ENCODE measurements at regions not wholly inside any gene's neighbourhood (a gene's known extent, or its start where the extent isn't known, plus 50 kb on each side); places are given as distances from the start of the nearest gene placed in this dataset.

GRCh38 chr10:113441686-113442270 is 111.1 kb upstream of the HABP2 start:
- TF ChIP-seq SP7 (tag by site-specific recombination; IDR thresholded peaks at IDR 0.05): no peak
- TF ChIP-seq ZNF311 (tag by site-specific recombination; IDR thresholded peaks at IDR 0.05; ENCODE audit: borderline replicate concordance): no peak
- TF ChIP-seq ZNF549 (tag by site-specific recombination; IDR thresholded peaks at IDR 0.05): no peak
- no peak for TF ChIP-seq ZNF837 (tag by site-specific recombination; IDR thresholded peaks at IDR 0.05)
- TF ChIP-seq, protein P1, sequence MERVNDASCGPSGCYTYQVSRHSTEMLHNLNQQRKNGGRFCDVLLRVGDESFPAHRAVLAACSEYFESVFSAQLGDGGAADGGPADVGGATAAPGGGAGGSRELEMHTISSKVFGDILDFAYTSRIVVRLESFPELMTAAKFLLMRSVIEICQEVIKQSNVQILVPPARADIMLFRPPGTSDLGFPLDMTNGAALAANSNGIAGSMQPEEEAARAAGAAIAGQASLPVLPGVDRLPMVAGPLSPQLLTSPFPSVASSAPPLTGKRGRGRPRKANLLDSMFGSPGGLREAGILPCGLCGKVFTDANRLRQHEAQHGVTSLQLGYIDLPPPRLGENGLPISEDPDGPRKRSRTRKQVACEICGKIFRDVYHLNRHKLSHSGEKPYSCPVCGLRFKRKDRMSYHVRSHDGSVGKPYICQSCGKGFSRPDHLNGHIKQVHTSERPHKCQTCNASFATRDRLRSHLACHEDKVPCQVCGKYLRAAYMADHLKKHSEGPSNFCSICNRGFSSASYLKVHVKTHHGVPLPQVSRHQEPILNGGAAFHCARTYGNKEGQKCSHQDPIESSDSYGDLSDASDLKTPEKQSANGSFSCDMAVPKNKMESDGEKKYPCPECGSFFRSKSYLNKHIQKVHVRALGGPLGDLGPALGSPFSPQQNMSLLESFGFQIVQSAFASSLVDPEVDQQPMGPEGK (tag by site-specific recombination; IDR thresholded peaks at IDR 0.05): no peak
- no peak for TF ChIP-seq ZNF302 (tag by site-specific recombination; IDR thresholded peaks at IDR 0.05; ENCODE audit: low read depth)
- TF ChIP-seq, protein P2, sequence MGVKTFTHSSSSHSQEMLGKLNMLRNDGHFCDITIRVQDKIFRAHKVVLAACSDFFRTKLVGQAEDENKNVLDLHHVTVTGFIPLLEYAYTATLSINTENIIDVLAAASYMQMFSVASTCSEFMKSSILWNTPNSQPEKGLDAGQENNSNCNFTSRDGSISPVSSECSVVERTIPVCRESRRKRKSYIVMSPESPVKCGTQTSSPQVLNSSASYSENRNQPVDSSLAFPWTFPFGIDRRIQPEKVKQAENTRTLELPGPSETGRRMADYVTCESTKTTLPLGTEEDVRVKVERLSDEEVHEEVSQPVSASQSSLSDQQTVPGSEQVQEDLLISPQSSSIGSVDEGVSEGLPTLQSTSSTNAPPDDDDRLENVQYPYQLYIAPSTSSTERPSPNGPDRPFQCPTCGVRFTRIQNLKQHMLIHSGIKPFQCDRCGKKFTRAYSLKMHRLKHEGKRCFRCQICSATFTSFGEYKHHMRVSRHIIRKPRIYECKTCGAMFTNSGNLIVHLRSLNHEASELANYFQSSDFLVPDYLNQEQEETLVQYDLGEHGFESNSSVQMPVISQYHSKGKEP (tag by site-specific recombination; IDR thresholded peaks at IDR 0.05): no peak
- TF ChIP-seq, protein P3, sequence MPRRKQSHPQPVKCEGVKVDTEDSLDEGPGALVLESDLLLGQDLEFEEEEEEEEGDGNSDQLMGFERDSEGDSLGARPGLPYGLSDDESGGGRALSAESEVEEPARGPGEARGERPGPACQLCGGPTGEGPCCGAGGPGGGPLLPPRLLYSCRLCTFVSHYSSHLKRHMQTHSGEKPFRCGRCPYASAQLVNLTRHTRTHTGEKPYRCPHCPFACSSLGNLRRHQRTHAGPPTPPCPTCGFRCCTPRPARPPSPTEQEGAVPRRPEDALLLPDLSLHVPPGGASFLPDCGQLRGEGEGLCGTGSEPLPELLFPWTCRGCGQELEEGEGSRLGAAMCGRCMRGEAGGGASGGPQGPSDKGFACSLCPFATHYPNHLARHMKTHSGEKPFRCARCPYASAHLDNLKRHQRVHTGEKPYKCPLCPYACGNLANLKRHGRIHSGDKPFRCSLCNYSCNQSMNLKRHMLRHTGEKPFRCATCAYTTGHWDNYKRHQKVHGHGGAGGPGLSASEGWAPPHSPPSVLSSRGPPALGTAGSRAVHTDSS (tag by site-specific recombination; IDR thresholded peaks at IDR 0.05): no peak
- no peak for TF ChIP-seq ZNF701 (tag by site-specific recombination; IDR thresholded peaks at IDR 0.05)
- TF ChIP-seq REPIN1 (tag by site-specific recombination; IDR thresholded peaks at IDR 0.05; ENCODE audit: low read depth): no peak
- no peak for TF ChIP-seq KLF10 (tag by site-specific recombination; IDR thresholded peaks at IDR 0.05)
- TF ChIP-seq ZNF785 (tag by site-specific recombination; IDR thresholded peaks at IDR 0.05): no peak
- TF ChIP-seq ZNF10 (tag by site-specific recombination; IDR thresholded peaks at IDR 0.05): no peak
- no peak for TF ChIP-seq ZFP69B (tag by site-specific recombination; IDR thresholded peaks at IDR 0.05)
- no peak for TF ChIP-seq ZSCAN16 (tag by site-specific recombination; IDR thresholded peaks at IDR 0.05)
- no peak for TF ChIP-seq ZNF121 (tag by site-specific recombination; IDR thresholded peaks at IDR 0.05)
- TF ChIP-seq, protein P4, sequence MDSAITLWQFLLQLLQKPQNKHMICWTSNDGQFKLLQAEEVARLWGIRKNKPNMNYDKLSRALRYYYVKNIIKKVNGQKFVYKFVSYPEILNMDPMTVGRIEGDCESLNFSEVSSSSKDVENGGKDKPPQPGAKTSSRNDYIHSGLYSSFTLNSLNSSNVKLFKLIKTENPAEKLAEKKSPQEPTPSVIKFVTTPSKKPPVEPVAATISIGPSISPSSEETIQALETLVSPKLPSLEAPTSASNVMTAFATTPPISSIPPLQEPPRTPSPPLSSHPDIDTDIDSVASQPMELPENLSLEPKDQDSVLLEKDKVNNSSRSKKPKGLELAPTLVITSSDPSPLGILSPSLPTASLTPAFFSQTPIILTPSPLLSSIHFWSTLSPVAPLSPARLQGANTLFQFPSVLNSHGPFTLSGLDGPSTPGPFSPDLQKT (IDR thresholded peaks at IDR 0.05; ENCODE audit: borderline replicate concordance, low read depth, low read length): no peak
- no peak for TF ChIP-seq REST (tag by site-specific recombination; IDR thresholded peaks at IDR 0.05)
- Histone ChIP-seq H3K36me3 (ENCODE audit: control insufficient read depth in 2 of 2, insufficient read depth in 1 of 2, low read length in 2 of 2) (no peaks in the 10 kb centered on the region), H3K4me3 (ENCODE audit: low read depth, low read length) (no peak overlapping the region), H3K9me3 (ENCODE audit: control insufficient read depth, insufficient read depth, low read depth, low read length) (no peaks in the 10 kb centered on the region), H3K4me1 (ENCODE audit: control insufficient read depth, insufficient read depth, low read length) (no peaks in the 10 kb centered on the region), H3K27ac (ENCODE audit: extremely low read depth, low read depth, low read length) (no peak overlapping the region)
- ChIA-PET POLR2A (no interaction called here), CTCF (interaction anchor here (0.6 to 5.6 kb wide), 4 partner anchors 12 to 936 kb away, joined by 3 to 39 read pairs (median 3); no protein-coding TSS in a partner anchor)

All from HEK293 (cell line).